ENCODE measurements at regions not wholly inside any gene's neighbourhood (a gene's known extent, or its start where the extent isn't known, plus 50 kb on each side); places are given as distances from the start of the nearest gene placed in this dataset.
"Not testable (repeated sequence)": the region's sequence is repeated elsewhere in the genome, so short reads cannot be mapped to it uniquely, and the experiment has no call there.

GRCh38 chr10:30706189-30706588 is 76.6 kb upstream of the LYZL2 start:
- no CpG with 5 or more reads among the region's 1 CpG for WGBS (ENCODE audit: extremely low coverage, insufficient coverage, low lambda C conversion rate)
- H3K9ac ChIP-seq (ENCODE audit: low read length); H3K4me2 ChIP-seq (ENCODE audit: low read length); H3K27me3 ChIP-seq (ENCODE audit: insufficient read depth, low read length, poor library complexity); H3K4ac ChIP-seq (ENCODE audit: low read depth, low read length); H3K4me1 ChIP-seq (ENCODE audit: control insufficient read depth, low read depth, low read length); H2BK5ac ChIP-seq (ENCODE audit: low read length); H3K79me2 ChIP-seq (ENCODE audit: control insufficient read depth, insufficient read depth, low read length); DNase-seq; H3K79me1 ChIP-seq (ENCODE audit: low read length); H3K27ac ChIP-seq (ENCODE audit: low read depth, low read length); H3K4me3 ChIP-seq (ENCODE audit: low read length); H3K23ac ChIP-seq (ENCODE audit: low read length); H3K18ac ChIP-seq (ENCODE audit: low read length); H2BK120ac ChIP-seq (ENCODE audit: low read depth, low read length); H3K56ac ChIP-seq (ENCODE audit: low read length); H4K8ac ChIP-seq (ENCODE audit: low read depth, low read length); H4K5ac ChIP-seq (ENCODE audit: low read length); H2AK5ac ChIP-seq (ENCODE audit: low read length); H3K36me3 ChIP-seq (ENCODE audit: control insufficient read depth, insufficient read depth, low read length); H2BK15ac ChIP-seq (replicated peaks; ENCODE audit: low read depth): not testable (repeated sequence)

- Histone ChIP-seq H3K9ac (ENCODE audit: low read length) (no peak overlapping the region), H3K27me3 (ENCODE audit: insufficient read depth, low read length, poor library complexity) (no peaks in the 10 kb centered on the region), H3K56ac (ENCODE audit: low read length) (no peak overlapping the region), H3K27ac (ENCODE audit: low read depth, low read length) (no peak overlapping the region), H3K4ac (ENCODE audit: low read depth, low read length) (no peak overlapping the region), H2AK5ac (ENCODE audit: low read length) (no peak overlapping the region), H3K23ac (ENCODE audit: low read length) (no peak overlapping the region), H4K8ac (ENCODE audit: low read depth, low read length) (no peak overlapping the region), H2BK120ac (ENCODE audit: low read depth, low read length) (no peak overlapping the region), H4K5ac (ENCODE audit: low read length) (no peak overlapping the region), H3K36me3 (ENCODE audit: control insufficient read depth, insufficient read depth, low read length) (no peaks in the 10 kb centered on the region), H3K18ac (ENCODE audit: low read length) (no peak overlapping the region), H2BK15ac (replicated peaks; ENCODE audit: low read depth) (no peak overlapping the region), H3K4me2 (ENCODE audit: low read length) (no peak overlapping the region), H3K79me1 (ENCODE audit: low read length) (no peaks in the 10 kb centered on the region), H3K4me1 (ENCODE audit: control insufficient read depth, low read depth, low read length) (peaks cover 4% of the 10 kb centered on the region), H3K79me2 (ENCODE audit: control insufficient read depth, insufficient read depth, low read length) (no peaks in the 10 kb centered on the region), H2BK5ac (ENCODE audit: low read length) (no peak overlapping the region), H3K4me3 (ENCODE audit: low read length) (no peak overlapping the region)
- peak; percentile 24 for DNase-seq
- WGBS (ENCODE audit: extremely low coverage, insufficient coverage, low lambda C conversion rate), result no CpG with 5 or more reads among the region's 9 CpGs
These were observed 76.1 kb upstream of the LYZL2 start for GRCh38 chr10:30705625-30706149.

GRCh38 chr10:30705101-30705624 is 75.6 kb upstream of the LYZL2 start:
- Histone ChIP-seq H3K4ac (ENCODE audit: low read depth, low read length) (no peak overlapping the region), H2BK15ac (replicated peaks; ENCODE audit: low read depth) (no peak overlapping the region), H4K5ac (ENCODE audit: low read length) (no peak overlapping the region), H3K18ac (ENCODE audit: low read length) (no peak overlapping the region), H3K27me3 (ENCODE audit: insufficient read depth, low read length, poor library complexity) (no peaks in the 10 kb centered on the region), H3K27ac (ENCODE audit: low read depth, low read length) (no peak overlapping the region), H3K4me2 (ENCODE audit: low read length) (no peak overlapping the region), H3K4me3 (ENCODE audit: low read length) (no peak overlapping the region), H3K23ac (ENCODE audit: low read length) (no peak overlapping the region), H3K36me3 (ENCODE audit: control insufficient read depth, insufficient read depth, low read length) (no peaks in the 10 kb centered on the region), H3K56ac (ENCODE audit: low read length) (no peak overlapping the region), H2BK120ac (ENCODE audit: low read depth, low read length) (no peak overlapping the region), H4K8ac (ENCODE audit: low read depth, low read length) (no peak overlapping the region), H3K4me1 (ENCODE audit: control insufficient read depth, low read depth, low read length) (peaks cover 4% of the 10 kb centered on the region), H2AK5ac (ENCODE audit: low read length) (no peak overlapping the region), H3K79me1 (ENCODE audit: low read length) (no peaks in the 10 kb centered on the region), H3K79me2 (ENCODE audit: control insufficient read depth, insufficient read depth, low read length) (no peaks in the 10 kb centered on the region), H2BK5ac (ENCODE audit: low read length) (no peak overlapping the region), H3K9ac (ENCODE audit: low read length) (no peak overlapping the region)
- no CpG with 5 or more reads among the region's 9 CpGs for WGBS (ENCODE audit: extremely low coverage, insufficient coverage, low lambda C conversion rate)
- no peak for DNase-seq

GRCh38 chr10:30704601-30705100 is 75.1 kb upstream of the LYZL2 start:
- no CpG with 5 or more reads among the region's 14 CpGs for WGBS (ENCODE audit: extremely low coverage, insufficient coverage, low lambda C conversion rate)
- H2BK120ac ChIP-seq (ENCODE audit: low read depth, low read length), result not testable (repeated sequence)

GRCh38 chr10:30704026-30704600 is 74.6 kb upstream of the LYZL2 start:
- Histone ChIP-seq H3K27me3 (ENCODE audit: insufficient read depth, low read length, poor library complexity) (no peaks in the 10 kb centered on the region), H3K79me2 (ENCODE audit: control insufficient read depth, insufficient read depth, low read length) (no peaks in the 10 kb centered on the region), H3K18ac (ENCODE audit: low read length) (no peak overlapping the region), H2BK120ac (ENCODE audit: low read depth, low read length) (no peak overlapping the region), H2BK15ac (replicated peaks; ENCODE audit: low read depth) (no peak overlapping the region), H2AK5ac (ENCODE audit: low read length) (no peak overlapping the region), H4K5ac (ENCODE audit: low read length) (no peak overlapping the region), H3K4me2 (ENCODE audit: low read length) (no peak overlapping the region), H3K4me1 (ENCODE audit: control insufficient read depth, low read depth, low read length) (peaks cover 4% of the 10 kb centered on the region), H3K79me1 (ENCODE audit: low read length) (no peaks in the 10 kb centered on the region), H3K23ac (ENCODE audit: low read length) (no peak overlapping the region), H4K8ac (ENCODE audit: low read depth, low read length) (no peak overlapping the region), H3K27ac (ENCODE audit: low read depth, low read length) (no peak overlapping the region), H3K9ac (ENCODE audit: low read length) (no peak overlapping the region), H3K36me3 (ENCODE audit: control insufficient read depth, insufficient read depth, low read length) (no peaks in the 10 kb centered on the region), H3K4me3 (ENCODE audit: low read length) (no peak overlapping the region), H3K56ac (ENCODE audit: low read length) (no peak overlapping the region), H2BK5ac (ENCODE audit: low read length) (no peak overlapping the region), H3K4ac (ENCODE audit: low read depth, low read length) (no peak overlapping the region)
- no peak for DNase-seq
- WGBS (ENCODE audit: extremely low coverage, insufficient coverage, low lambda C conversion rate), result no CpG with 5 or more reads among the region's 11 CpGs

More at GRCh38 chr10:30704601-30705100, 75.1 kb upstream of the LYZL2 start:
- not testable (repeated sequence) for H2BK5ac ChIP-seq (ENCODE audit: low read length); H3K4me1 ChIP-seq (ENCODE audit: control insufficient read depth, low read depth, low read length); H3K79me1 ChIP-seq (ENCODE audit: low read length); H3K4me2 ChIP-seq (ENCODE audit: low read length); H3K18ac ChIP-seq (ENCODE audit: low read length); H3K4me3 ChIP-seq (ENCODE audit: low read length); DNase-seq; H2BK15ac ChIP-seq (replicated peaks; ENCODE audit: low read depth); H3K79me2 ChIP-seq (ENCODE audit: control insufficient read depth, insufficient read depth, low read length); H3K27ac ChIP-seq (ENCODE audit: low read depth, low read length); H3K36me3 ChIP-seq (ENCODE audit: control insufficient read depth, insufficient read depth, low read length); H3K4ac ChIP-seq (ENCODE audit: low read depth, low read length); H3K27me3 ChIP-seq (ENCODE audit: insufficient read depth, low read length, poor library complexity); H3K9ac ChIP-seq (ENCODE audit: low read length); H2AK5ac ChIP-seq (ENCODE audit: low read length); H4K5ac ChIP-seq (ENCODE audit: low read length); H4K8ac ChIP-seq (ENCODE audit: low read depth, low read length); H3K56ac ChIP-seq (ENCODE audit: low read length); H3K23ac ChIP-seq (ENCODE audit: low read length)

- H3K36me3 ChIP-seq (ENCODE audit: control insufficient read depth, insufficient read depth, low read length); H2BK15ac ChIP-seq (replicated peaks; ENCODE audit: low read depth); H4K5ac ChIP-seq (ENCODE audit: low read length); H3K23ac ChIP-seq (ENCODE audit: low read length); H3K79me1 ChIP-seq (ENCODE audit: low read length); H3K4me1 ChIP-seq (ENCODE audit: control insufficient read depth, low read depth, low read length); H3K4me2 ChIP-seq (ENCODE audit: low read length); H3K79me2 ChIP-seq (ENCODE audit: control insufficient read depth, insufficient read depth, low read length); DNase-seq; H3K27me3 ChIP-seq (ENCODE audit: insufficient read depth, low read length, poor library complexity); H3K27ac ChIP-seq (ENCODE audit: low read depth, low read length); H2BK120ac ChIP-seq (ENCODE audit: low read depth, low read length); H3K18ac ChIP-seq (ENCODE audit: low read length); H2BK5ac ChIP-seq (ENCODE audit: low read length); H2AK5ac ChIP-seq (ENCODE audit: low read length); H4K8ac ChIP-seq (ENCODE audit: low read depth, low read length); H3K4me3 ChIP-seq (ENCODE audit: low read length); H3K9ac ChIP-seq (ENCODE audit: low read length); H3K4ac ChIP-seq (ENCODE audit: low read depth, low read length); H3K56ac ChIP-seq (ENCODE audit: low read length): not testable (repeated sequence)
- WGBS (ENCODE audit: extremely low coverage, insufficient coverage, low lambda C conversion rate), result no CpG with 5 or more reads among the region's 7 CpGs
These were observed 73.9 kb upstream of the LYZL2 start for GRCh38 chr10:30703446-30703845.

All from mesendoderm (in vitro differentiated cells).